DND-41 (cell line): ENCODE measurements at regions not wholly inside any gene's neighbourhood (a gene's known extent, or its start where the extent isn't known, plus 50 kb on each side); places are given as distances from the start of the nearest gene placed in this dataset.

Experiments used
- ATAC-seq: fragments of 200-7000 bp; cut with Tn5 transposase; 3 replicates; pipeline ENCODE4 v1.9.1; 2021; ENCODE audit warnings: low read depth; ENCODE audit not compliant: insufficient read depth
- DNase-seq: peaks from one replicate; pipeline ENCODE4 v3.0.0-alpha.2; 2020
- H2AFZ ChIP-seq: 2 replicates; pipeline ENCODE4 v1.6.0; 2012; ENCODE audit warnings: low read depth, low read length
- H3K27ac ChIP-seq: 2 replicates; pipeline ENCODE4 v1.5.1; 2012; ENCODE audit warnings: low read length, inconsistent platforms
- H3K27me3 ChIP-seq: fragments of 200-600 bp; sonication (generic); 2 replicates; pipeline ENCODE4 v1.6.0; 2012; ENCODE audit warnings: low read length, mild to moderate bottlenecking, inconsistent platforms; ENCODE audit not compliant: insufficient read depth, poor library complexity
- H3K36me3 ChIP-seq: 2 replicates; pipeline ENCODE4 v1.5.1; 2012; ENCODE audit warnings: low read length, inconsistent platforms; ENCODE audit not compliant: insufficient read depth
- H3K4me1 ChIP-seq: 2 replicates; pipeline ENCODE4 v1.5.1; 2012; ENCODE audit warnings: mild to moderate bottlenecking, low read length; ENCODE audit not compliant: insufficient read depth
- H3K4me2 ChIP-seq: 2 replicates; pipeline ENCODE4 v1.6.0; 2012; ENCODE audit warnings: mild to moderate bottlenecking, moderate library complexity, low read length, inconsistent platforms; ENCODE audit not compliant: insufficient read depth
- H3K4me3 ChIP-seq, 2 experiments: fragments of 200-600 bp in 1 of 2; shearing (Covaris generic) in 1 of 2; 2 replicates each; pipeline ENCODE4 v1.5.1; 2012 to 2016; ENCODE audit warnings: inconsistent platforms in 2 of 2, low read length in 2 of 2, mild to moderate bottlenecking in 2 of 2, low read depth in 1 of 2, moderate library complexity in 1 of 2
- H3K79me2 ChIP-seq: 2 replicates; pipeline ENCODE4 v1.6.0; 2012; ENCODE audit warnings: low read length, inconsistent platforms; ENCODE audit not compliant: insufficient read depth
- H3K9ac ChIP-seq: 2 replicates; pipeline ENCODE4 v1.6.0; 2012; ENCODE audit warnings: low read depth, mild to moderate bottlenecking, inconsistent platforms, low read length, moderate library complexity
- H3K9me3 ChIP-seq: 2 replicates; pipeline ENCODE4 v1.5.1; 2012; ENCODE audit warnings: low read length, moderate library complexity, mild to moderate bottlenecking, inconsistent platforms; ENCODE audit not compliant: insufficient read depth, severe bottlenecking
- H4K20me1 ChIP-seq: 2 replicates; pipeline ENCODE4 v1.6.0; 2012; ENCODE audit warnings: low read length; ENCODE audit not compliant: insufficient read depth
- CTCF ChIP-seq: IDR thresholded peaks from 2 replicates; pipeline ENCODE4 v1.5.1; 2012; ENCODE audit warnings: borderline replicate concordance, low read length, moderate library complexity, mild to moderate bottlenecking; ENCODE audit not compliant: poor library complexity, severe bottlenecking; ENCODE audit errors: extremely low read depth
- EZH2 ChIP-seq: IDR thresholded peaks from 3 replicates; pipeline ENCODE4 v1.6.1; 2012; ENCODE audit warnings: borderline replicate concordance, low read depth, mild to moderate bottlenecking, moderate library complexity, low read length, inconsistent platforms; ENCODE audit not compliant: severe bottlenecking

GRCh38 chr1:184861755-184862336, 107.2 kb upstream of the EDEM3 start:
- Histone ChIP-seq H3K4me3 (no peak overlapping the region), H3K9me3 (no peaks in the 10 kb centered on the region), H2AFZ (no peak overlapping the region), H3K4me2 (no peak overlapping the region), H3K4me1 (no peaks in the 10 kb centered on the region), H4K20me1 (no peaks in the 10 kb centered on the region), H3K9ac (no peak overlapping the region), H3K27me3 (no peaks in the 10 kb centered on the region), H3K36me3 (no peaks in the 10 kb centered on the region), H3K27ac (no peak overlapping the region), H3K79me2 (no peaks in the 10 kb centered on the region)
- DNase-seq (no peak), ATAC-seq (no peak)
- TF ChIP-seq CTCF: no peak

GRCh38 chr1:184860985-184861754, 106.5 kb upstream of the EDEM3 start:
- no peak overlapping the region for H3K4me3 ChIP-seq
- DNase-seq: no peak

GRCh38 chr1:184860535-184860934, 105.9 kb upstream of the EDEM3 start:
- Histone ChIP-seq H3K9ac (no peak overlapping the region), H3K36me3 (no peaks in the 10 kb centered on the region), H3K4me3 (no peak overlapping the region), H3K27me3 (peaks cover under 1% of the 10 kb centered on the region), H3K9me3 (no peaks in the 10 kb centered on the region), H3K27ac (no peak overlapping the region), H4K20me1 (no peaks in the 10 kb centered on the region), H3K79me2 (no peaks in the 10 kb centered on the region), H3K4me2 (no peak overlapping the region), H2AFZ (no peak overlapping the region), H3K4me1 (no peaks in the 10 kb centered on the region)
- no peak for TF ChIP-seq EZH2
- no peak for TF ChIP-seq CTCF
- DNase-seq: no peak
- no peak for ATAC-seq

More at GRCh38 chr1:184860985-184861754, 106.5 kb upstream of the EDEM3 start:
- no peak for ATAC-seq
- Histone ChIP-seq H3K27me3 (no peaks in the 10 kb centered on the region), H3K9ac (no peak overlapping the region), H2AFZ (no peak overlapping the region), H3K9me3 (no peaks in the 10 kb centered on the region), H4K20me1 (no peaks in the 10 kb centered on the region), H3K4me1 (no peaks in the 10 kb centered on the region), H3K4me2 (no peak overlapping the region), H3K79me2 (no peaks in the 10 kb centered on the region), H3K27ac (no peak overlapping the region), H3K36me3 (no peaks in the 10 kb centered on the region)
- TF ChIP-seq EZH2 (no peak), CTCF (no peak)
